ENCODE measurements at regions not wholly inside any gene's neighbourhood (a gene's known extent, or its start where the extent isn't known, plus 50 kb on each side); places are given as distances from the start of the nearest gene placed in this dataset.

DNA sequence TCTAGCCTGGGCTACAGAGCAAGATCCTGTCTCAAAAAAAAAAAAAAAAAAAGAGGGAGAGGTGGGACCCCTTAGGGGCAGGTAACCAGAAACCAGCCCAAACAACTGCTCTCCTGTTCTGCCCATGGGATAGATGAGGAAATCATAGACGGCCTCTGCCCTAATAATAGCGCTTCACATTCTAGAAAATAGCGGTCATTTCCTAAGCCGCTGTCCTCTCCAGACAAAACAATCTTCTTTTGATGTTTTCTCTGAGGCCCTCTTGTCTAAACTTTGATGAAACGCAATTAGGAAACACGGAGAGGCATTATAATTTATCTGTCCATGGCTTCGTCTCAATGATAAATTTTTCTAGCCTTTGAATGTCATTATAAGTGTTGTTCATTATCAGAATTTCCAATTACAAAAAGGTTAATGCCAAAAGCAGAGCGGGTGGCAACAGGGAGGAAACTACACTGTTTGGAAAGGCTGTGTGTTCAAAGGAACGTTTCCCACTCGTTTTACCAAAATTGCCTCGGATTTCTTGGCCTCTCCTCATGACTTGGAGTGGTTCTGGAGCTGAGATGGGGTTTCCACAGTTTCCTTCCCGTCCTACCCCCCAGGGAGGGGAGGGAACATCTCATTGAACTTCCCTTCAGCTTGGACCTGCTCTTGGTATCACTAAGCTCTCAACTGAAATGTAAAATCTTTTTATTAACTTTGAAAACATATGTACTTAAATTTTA is 151.6 kb upstream of the ZNF236 start:
- Mint-ChIP-seq H3K4me1 (ENCODE audit: unreplicated experiment) (no peaks in the 10 kb centered on the region), H3K4me3 (ENCODE audit: unreplicated experiment) (no peak overlapping the region), H3K36me3 (ENCODE audit: unreplicated experiment) (no peaks in the 10 kb centered on the region), H3K9me3 (ENCODE audit: unreplicated experiment) (no peaks in the 10 kb centered on the region), H3K27me3 (ENCODE audit: unreplicated experiment) (peaks cover 10% of the 10 kb centered on the region), H3K27ac (ENCODE audit: unreplicated experiment) (no peak overlapping the region)
- DNase-seq (ENCODE audit: extremely low spot score, unreplicated experiment): no peak
- TF ChIP-seq, protein P1, sequence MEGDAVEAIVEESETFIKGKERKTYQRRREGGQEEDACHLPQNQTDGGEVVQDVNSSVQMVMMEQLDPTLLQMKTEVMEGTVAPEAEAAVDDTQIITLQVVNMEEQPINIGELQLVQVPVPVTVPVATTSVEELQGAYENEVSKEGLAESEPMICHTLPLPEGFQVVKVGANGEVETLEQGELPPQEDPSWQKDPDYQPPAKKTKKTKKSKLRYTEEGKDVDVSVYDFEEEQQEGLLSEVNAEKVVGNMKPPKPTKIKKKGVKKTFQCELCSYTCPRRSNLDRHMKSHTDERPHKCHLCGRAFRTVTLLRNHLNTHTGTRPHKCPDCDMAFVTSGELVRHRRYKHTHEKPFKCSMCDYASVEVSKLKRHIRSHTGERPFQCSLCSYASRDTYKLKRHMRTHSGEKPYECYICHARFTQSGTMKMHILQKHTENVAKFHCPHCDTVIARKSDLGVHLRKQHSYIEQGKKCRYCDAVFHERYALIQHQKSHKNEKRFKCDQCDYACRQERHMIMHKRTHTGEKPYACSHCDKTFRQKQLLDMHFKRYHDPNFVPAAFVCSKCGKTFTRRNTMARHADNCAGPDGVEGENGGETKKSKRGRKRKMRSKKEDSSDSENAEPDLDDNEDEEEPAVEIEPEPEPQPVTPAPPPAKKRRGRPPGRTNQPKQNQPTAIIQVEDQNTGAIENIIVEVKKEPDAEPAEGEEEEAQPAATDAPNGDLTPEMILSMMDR (IDR thresholded peaks at IDR 0.05): no peak

DNA sequence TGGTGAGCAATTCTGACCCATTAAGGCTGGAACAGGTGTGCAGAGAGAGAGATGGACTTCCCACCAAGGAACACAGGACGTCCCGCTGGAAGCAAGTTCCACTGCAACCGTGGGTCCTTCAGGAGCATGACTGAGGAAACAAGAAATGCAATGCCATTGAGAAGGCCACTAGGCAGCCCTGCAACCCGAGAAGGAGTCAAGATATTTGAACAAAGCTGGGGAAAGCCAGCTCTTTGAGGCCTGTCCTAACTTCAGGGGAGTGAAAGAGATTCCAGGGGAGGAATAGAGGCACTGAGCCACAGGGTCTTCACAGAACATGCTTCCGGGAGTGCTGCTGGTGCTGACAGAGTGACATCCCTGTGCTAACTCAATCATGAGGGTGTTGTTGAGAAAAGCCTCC is 153.8 kb upstream of the ZNF236 start:
- no peaks in the 10 kb centered on the region for H3K9me3 Mint-ChIP-seq (ENCODE audit: unreplicated experiment)
- H3K4me3 Mint-ChIP-seq (ENCODE audit: unreplicated experiment): no peak overlapping the region
- H3K4me1 Mint-ChIP-seq (ENCODE audit: unreplicated experiment): no peaks in the 10 kb centered on the region
- no peak overlapping the region for H3K27ac Mint-ChIP-seq (ENCODE audit: unreplicated experiment)
- H3K36me3 Mint-ChIP-seq (ENCODE audit: unreplicated experiment): no peaks in the 10 kb centered on the region
- TF ChIP-seq, protein P1 (IDR thresholded peaks at IDR 0.05): no peak
- DNase-seq (ENCODE audit: extremely low spot score, unreplicated experiment): peak; percentile 65
- peaks cover 6% of the 10 kb centered on the region for H3K27me3 Mint-ChIP-seq (ENCODE audit: unreplicated experiment)

DNA sequence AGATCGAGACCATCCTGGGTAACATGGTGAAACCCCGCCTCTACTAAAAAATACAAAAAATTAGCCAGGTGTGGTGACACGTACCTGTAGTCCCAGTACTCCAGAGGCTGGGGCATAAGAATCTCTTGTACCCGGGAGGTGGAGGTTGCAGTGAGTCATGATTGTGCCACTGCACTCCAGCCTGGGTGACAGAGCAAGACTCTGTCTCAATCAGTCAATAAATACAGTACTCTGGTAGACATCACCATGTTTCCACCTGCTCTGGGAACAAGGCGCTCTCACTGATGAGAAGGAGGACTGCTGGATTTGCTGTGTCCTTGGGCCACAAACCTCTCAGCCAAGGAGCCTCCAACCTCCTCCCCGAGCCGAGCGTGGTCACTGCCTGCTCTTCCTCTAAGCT is 154.2 kb upstream of the ZNF236 start:
- Mint-ChIP-seq H3K9me3 (ENCODE audit: unreplicated experiment) (no peaks in the 10 kb centered on the region), H3K4me1 (ENCODE audit: unreplicated experiment) (no peaks in the 10 kb centered on the region), H3K27me3 (ENCODE audit: unreplicated experiment) (peaks cover 6% of the 10 kb centered on the region), H3K27ac (ENCODE audit: unreplicated experiment) (no peak overlapping the region), H3K36me3 (ENCODE audit: unreplicated experiment) (no peaks in the 10 kb centered on the region), H3K4me3 (ENCODE audit: unreplicated experiment) (no peak overlapping the region)
- no peak for DNase-seq (ENCODE audit: extremely low spot score, unreplicated experiment)
- TF ChIP-seq, protein P1 (IDR thresholded peaks at IDR 0.05): no peak

DNA sequence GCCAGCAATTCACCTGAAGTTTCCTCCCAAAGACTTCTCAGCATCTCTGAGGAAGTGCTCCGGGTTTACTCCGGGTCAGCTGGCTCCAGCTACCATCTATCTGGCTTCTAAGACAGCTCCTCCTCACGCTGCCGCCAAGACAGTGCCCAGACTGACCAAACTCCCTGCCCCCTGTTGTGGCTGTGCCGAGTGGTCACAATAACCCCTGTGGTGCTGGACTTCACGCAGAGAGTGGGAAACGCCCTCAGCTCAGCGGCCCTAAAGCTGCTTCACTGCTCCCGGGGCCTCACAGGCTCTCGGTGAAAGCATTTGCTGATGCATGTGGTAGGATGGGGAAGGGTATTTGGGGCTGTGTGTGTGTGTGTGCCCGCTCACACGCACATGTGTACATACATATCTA is 154.8 kb upstream of the ZNF236 start:
- peaks cover 6% of the 10 kb centered on the region for H3K27me3 Mint-ChIP-seq (ENCODE audit: unreplicated experiment)
- TF ChIP-seq, protein P1 (IDR thresholded peaks at IDR 0.05): no peak
- DNase-seq (ENCODE audit: extremely low spot score, unreplicated experiment): peak; percentile 73
- H3K9me3 Mint-ChIP-seq (ENCODE audit: unreplicated experiment): no peaks in the 10 kb centered on the region
- H3K27ac Mint-ChIP-seq (ENCODE audit: unreplicated experiment): no peak overlapping the region
- H3K36me3 Mint-ChIP-seq (ENCODE audit: unreplicated experiment): no peaks in the 10 kb centered on the region
- H3K4me3 Mint-ChIP-seq (ENCODE audit: unreplicated experiment): no peak overlapping the region
- no peaks in the 10 kb centered on the region for H3K4me1 Mint-ChIP-seq (ENCODE audit: unreplicated experiment)

DNA sequence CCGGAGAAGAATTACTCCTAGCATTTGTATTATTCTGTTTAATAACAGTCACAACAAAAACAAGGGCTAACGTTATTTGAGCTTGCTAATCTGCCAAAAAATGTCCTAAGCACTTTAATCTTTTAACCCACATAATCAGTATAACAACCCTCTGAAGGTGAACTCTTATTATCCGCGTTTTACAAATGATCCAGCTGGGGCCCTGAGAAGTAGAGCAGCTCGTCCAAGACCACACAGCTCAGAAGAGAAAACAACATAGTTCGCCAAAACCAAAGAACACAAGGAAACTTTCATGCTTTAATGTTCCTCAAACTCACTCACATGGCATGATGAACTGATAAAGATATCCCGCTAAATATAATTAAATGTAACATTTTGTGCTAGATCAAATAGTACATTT is 159.7 kb upstream of the ZNF236 start:
- H3K36me3 Mint-ChIP-seq (ENCODE audit: unreplicated experiment): no peaks in the 10 kb centered on the region
- H3K27ac Mint-ChIP-seq (ENCODE audit: unreplicated experiment): no peak overlapping the region
- no peak for DNase-seq (ENCODE audit: extremely low spot score, unreplicated experiment)
- H3K27me3 Mint-ChIP-seq (ENCODE audit: unreplicated experiment): peaks cover 23% of the 10 kb centered on the region
- no peaks in the 10 kb centered on the region for H3K9me3 Mint-ChIP-seq (ENCODE audit: unreplicated experiment)
- no peak overlapping the region for H3K4me3 Mint-ChIP-seq (ENCODE audit: unreplicated experiment)
- TF ChIP-seq, protein P1 (IDR thresholded peaks at IDR 0.05): no peak
- no peaks in the 10 kb centered on the region for H3K4me1 Mint-ChIP-seq (ENCODE audit: unreplicated experiment)

Data from osteocyte (in vitro differentiated cells).